Upper lobe of right lung (tissue), 1 donor: ENCODE measurements at regions not wholly inside any gene's neighbourhood (a gene's known extent, or its start where the extent isn't known, plus 50 kb on each side); places are given as distances from the start of the nearest gene placed in this dataset.
A peak's percentile ranks its signal among the peaks of the same experiment; 100 is the strongest.

ENCODE experiments used
- ATAC-seq: fragments of 200-7000 bp; cut with Tn5 transposase; one replicate; pipeline ENCODE4 v1.9.1; 2020; ENCODE audit warnings: mild to moderate bottlenecking, moderate library complexity
- DNase-seq: peaks from one replicate; pipeline ENCODE4 v3.0.0-alpha.2; 2020
- H3K27ac ChIP-seq: fragments of 200-600 bp; one replicate; pipeline ENCODE4 v1.8.0; 2022
- H3K27me3 ChIP-seq: fragments of 200-600 bp; one replicate; pipeline ENCODE4 v1.8.0; 2022; ENCODE audit warnings: mild to moderate bottlenecking
- H3K36me3 ChIP-seq: fragments of 200-600 bp; one replicate; pipeline ENCODE4 v1.8.0; 2022
- H3K4me1 ChIP-seq: fragments of 200-600 bp; one replicate; pipeline ENCODE4 v1.8.0; 2022
- H3K4me3 ChIP-seq: fragments of 200-600 bp; one replicate; pipeline ENCODE4 v1.8.0; 2022; ENCODE audit warnings: mild to moderate bottlenecking
- H3K9me3 ChIP-seq: fragments of 200-600 bp; one replicate; pipeline ENCODE4 v1.8.0; 2022
- CTCF ChIP-seq: fragments of 200-600 bp; IDR thresholded peaks from one replicate; pipeline ENCODE4 v1.8.0; 2022; ENCODE audit warnings: antibody characterized with exemption
- intact Hi-C: fragments of 100-400 bp; cut with DNase I; formaldehyde crosslinking; loops from one replicate; pipeline ENCODE4 v1.11.0; 2022
- donor health status: DM: no; HTN: yes; CAD: no; lungs with severe emphysema.

GRCh38 chr11:92890846-92891245, 78.6 kb upstream of the MTNR1B start:
- ATAC-seq (peak; percentile 15), DNase-seq (no peak)
- H3K4me3 ChIP-seq = no peak overlapping the region
- H3K27me3 ChIP-seq = no peaks in the 10 kb centered on the region
- intact Hi-C loops = no loop called here
- no peak overlapping the region for H3K27ac ChIP-seq
- TF ChIP-seq CTCF = no peak
- H3K36me3 ChIP-seq = no peaks in the 10 kb centered on the region
- no peaks in the 10 kb centered on the region for H3K4me1 ChIP-seq
- H3K9me3 ChIP-seq = no peaks in the 10 kb centered on the region

GRCh38 chr11:92892802-92893684, 76.4 kb upstream of the MTNR1B start:
- Histone ChIP-seq H3K27ac (no peak overlapping the region), H3K4me1 (no peaks in the 10 kb centered on the region), H3K27me3 (no peaks in the 10 kb centered on the region), H3K9me3 (no peaks in the 10 kb centered on the region), H3K36me3 (no peaks in the 10 kb centered on the region), H3K4me3 (no peak overlapping the region)
- no peak for TF ChIP-seq CTCF
- DNase-seq (no peak), ATAC-seq (no peak)
- intact Hi-C loops = no loop called here

- ATAC-seq (no peak), DNase-seq (no peak)
- intact Hi-C loops = no loop called here
- H3K9me3 ChIP-seq = no peaks in the 10 kb centered on the region
- H3K27me3 ChIP-seq = no peaks in the 10 kb centered on the region
- no peak overlapping the region for H3K4me3 ChIP-seq
- no peak for TF ChIP-seq CTCF
- H3K27ac ChIP-seq = no peak overlapping the region
- no peaks in the 10 kb centered on the region for H3K4me1 ChIP-seq
- H3K36me3 ChIP-seq = no peaks in the 10 kb centered on the region
These were observed 75.3 kb upstream of the MTNR1B start for GRCh38 chr11:92894197-92894596.

- Histone ChIP-seq H3K27me3 (no peaks in the 10 kb centered on the region), H3K4me1 (no peaks in the 10 kb centered on the region), H3K27ac (no peak overlapping the region), H3K9me3 (no peaks in the 10 kb centered on the region), H3K36me3 (no peaks in the 10 kb centered on the region), H3K4me3 (no peak overlapping the region)
- ATAC-seq = no peak
- DNase-seq = no peak
- TF ChIP-seq CTCF = no peak
- intact Hi-C loops = no loop called here
These were observed 72.0 kb upstream of the MTNR1B start for GRCh38 chr11:92897487-92897886.

- DNase-seq (no peak), ATAC-seq (no peak)
- Histone ChIP-seq H3K9me3 (no peaks in the 10 kb centered on the region), H3K4me3 (no peak overlapping the region), H3K36me3 (no peaks in the 10 kb centered on the region), H3K4me1 (no peaks in the 10 kb centered on the region), H3K27me3 (no peaks in the 10 kb centered on the region), H3K27ac (no peak overlapping the region)
- no peak for TF ChIP-seq CTCF
- intact Hi-C loops = no loop called here
These were observed 67.0 kb upstream of the MTNR1B start for GRCh38 chr11:92902417-92902816.

GRCh38 chr11:92907671-92908070, 61.8 kb upstream of the MTNR1B start:
- no peaks in the 10 kb centered on the region for H3K9me3 ChIP-seq
- H3K4me1 ChIP-seq = no peaks in the 10 kb centered on the region
- no peak overlapping the region for H3K27ac ChIP-seq
- intact Hi-C loops = no loop called here
- H3K36me3 ChIP-seq = no peaks in the 10 kb centered on the region
- DNase-seq (no peak), ATAC-seq (no peak)
- no peak for TF ChIP-seq CTCF
- no peak overlapping the region for H3K4me3 ChIP-seq
- no peaks in the 10 kb centered on the region for H3K27me3 ChIP-seq
